Spleen (tissue), 7 donors: ENCODE measurements at regions not wholly inside any gene's neighbourhood (a gene's known extent, or its start where the extent isn't known, plus 50 kb on each side); places are given as distances from the start of the nearest gene placed in this dataset.

Experiments used
- POLR2A ChIP-seq, 3 donors: fragments of 450-650 bp; IDR thresholded peaks; one replicate each; pipeline ENCODE4 v1.5.1; 2017; ENCODE audit warnings: antibody characterized with exemption in 3 of 3, mild to moderate bottlenecking in 1 of 3
- POLR2AphosphoS5 ChIP-seq, 3 donors: sonication (generic); formaldehyde crosslinking; IDR thresholded peaks; one replicate each; pipeline ENCODE4 v1.5.1; 2017; ENCODE audit warnings: antibody characterized with exemption in 3 of 3
- TF ChIP-seq, protein P1 (sequence below), 11 experiments: fragments of 200-600 bp in 7 of 11; fragments of 450-650 bp in 4 of 11; sonication (generic) in 4 of 11; IDR thresholded peaks in 8 of 11; conservative IDR thresholded peaks in 3 of 11; 1 replicate in 7 of 11; 2 replicates in 4 of 11; pipeline versions ENCODE4 v1.4.0 to v1.8.0; 2016 to 2021; ENCODE audit warnings: antibody characterized with exemption in 11 of 11, inconsistent platforms in 4 of 11, mild to moderate bottlenecking in 1 of 11
- donor health status: DM: no; HTN: no; CAD: no; lungs with moderate emphysema.
- donor health status: DM: no; HTN: no; CAD: no.
- donor health status: DM: no; HTN: no; CAD: no.

DNA sequence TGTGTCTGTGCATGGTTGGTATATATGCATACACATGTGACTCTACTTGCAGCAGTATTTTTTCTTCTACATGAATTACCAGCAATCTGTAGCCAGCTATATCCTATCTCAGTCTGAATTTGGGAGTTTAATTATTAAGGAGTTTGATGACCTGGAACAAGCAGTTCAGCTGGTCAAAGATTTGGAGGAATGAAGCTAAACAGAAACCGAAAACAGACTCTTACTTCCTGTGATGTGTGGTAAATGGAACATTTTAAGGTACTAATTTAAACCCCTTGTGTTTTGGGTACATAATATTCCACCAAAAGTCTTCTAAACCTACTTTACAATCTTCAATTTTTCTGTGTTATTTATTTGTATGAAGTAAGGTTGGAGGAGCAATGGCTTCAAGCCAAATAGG, 124.4 kb upstream of the PGR start:
- TF ChIP-seq, protein P1, sequence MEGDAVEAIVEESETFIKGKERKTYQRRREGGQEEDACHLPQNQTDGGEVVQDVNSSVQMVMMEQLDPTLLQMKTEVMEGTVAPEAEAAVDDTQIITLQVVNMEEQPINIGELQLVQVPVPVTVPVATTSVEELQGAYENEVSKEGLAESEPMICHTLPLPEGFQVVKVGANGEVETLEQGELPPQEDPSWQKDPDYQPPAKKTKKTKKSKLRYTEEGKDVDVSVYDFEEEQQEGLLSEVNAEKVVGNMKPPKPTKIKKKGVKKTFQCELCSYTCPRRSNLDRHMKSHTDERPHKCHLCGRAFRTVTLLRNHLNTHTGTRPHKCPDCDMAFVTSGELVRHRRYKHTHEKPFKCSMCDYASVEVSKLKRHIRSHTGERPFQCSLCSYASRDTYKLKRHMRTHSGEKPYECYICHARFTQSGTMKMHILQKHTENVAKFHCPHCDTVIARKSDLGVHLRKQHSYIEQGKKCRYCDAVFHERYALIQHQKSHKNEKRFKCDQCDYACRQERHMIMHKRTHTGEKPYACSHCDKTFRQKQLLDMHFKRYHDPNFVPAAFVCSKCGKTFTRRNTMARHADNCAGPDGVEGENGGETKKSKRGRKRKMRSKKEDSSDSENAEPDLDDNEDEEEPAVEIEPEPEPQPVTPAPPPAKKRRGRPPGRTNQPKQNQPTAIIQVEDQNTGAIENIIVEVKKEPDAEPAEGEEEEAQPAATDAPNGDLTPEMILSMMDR (IDR thresholded peaks at IDR 0.05 in 8 of 11, conservative IDR thresholded peaks at IDR 0.05 in 3 of 11) = no peak
- no peak for TF ChIP-seq POLR2A (IDR thresholded peaks at IDR 0.05)
- TF ChIP-seq POLR2AphosphoS5 (IDR thresholded peaks at IDR 0.05) = no peak
